DND-41 (cell line): ENCODE measurements at regions not wholly inside any gene's neighbourhood (a gene's known extent, or its start where the extent isn't known, plus 50 kb on each side); places are given as distances from the start of the nearest gene placed in this dataset.

Experiments
- ATAC-seq: fragments of 200-7000 bp; cut with Tn5 transposase; 3 replicates; pipeline ENCODE4 v1.9.1; 2021; ENCODE audit warnings: low read depth; ENCODE audit not compliant: insufficient read depth
- DNase-seq: peaks from one replicate; pipeline ENCODE4 v3.0.0-alpha.2; 2020
- H2AFZ ChIP-seq: 2 replicates; pipeline ENCODE4 v1.6.0; 2012; ENCODE audit warnings: low read depth, low read length
- H3K27ac ChIP-seq: 2 replicates; pipeline ENCODE4 v1.5.1; 2012; ENCODE audit warnings: low read length, inconsistent platforms
- H3K27me3 ChIP-seq: fragments of 200-600 bp; sonication (generic); 2 replicates; pipeline ENCODE4 v1.6.0; 2012; ENCODE audit warnings: low read length, mild to moderate bottlenecking, inconsistent platforms; ENCODE audit not compliant: insufficient read depth, poor library complexity
- H3K36me3 ChIP-seq: 2 replicates; pipeline ENCODE4 v1.5.1; 2012; ENCODE audit warnings: low read length, inconsistent platforms; ENCODE audit not compliant: insufficient read depth
- H3K4me1 ChIP-seq: 2 replicates; pipeline ENCODE4 v1.5.1; 2012; ENCODE audit warnings: mild to moderate bottlenecking, low read length; ENCODE audit not compliant: insufficient read depth
- H3K4me2 ChIP-seq: 2 replicates; pipeline ENCODE4 v1.6.0; 2012; ENCODE audit warnings: mild to moderate bottlenecking, moderate library complexity, low read length, inconsistent platforms; ENCODE audit not compliant: insufficient read depth
- H3K4me3 ChIP-seq, 2 experiments: fragments of 200-600 bp in 1 of 2; shearing (Covaris generic) in 1 of 2; 2 replicates each; pipeline ENCODE4 v1.5.1; 2012 to 2016; ENCODE audit warnings: inconsistent platforms in 2 of 2, low read length in 2 of 2, mild to moderate bottlenecking in 2 of 2, low read depth in 1 of 2, moderate library complexity in 1 of 2
- H3K79me2 ChIP-seq: 2 replicates; pipeline ENCODE4 v1.6.0; 2012; ENCODE audit warnings: low read length, inconsistent platforms; ENCODE audit not compliant: insufficient read depth
- H3K9ac ChIP-seq: 2 replicates; pipeline ENCODE4 v1.6.0; 2012; ENCODE audit warnings: low read depth, mild to moderate bottlenecking, inconsistent platforms, low read length, moderate library complexity
- H3K9me3 ChIP-seq: 2 replicates; pipeline ENCODE4 v1.5.1; 2012; ENCODE audit warnings: low read length, moderate library complexity, mild to moderate bottlenecking, inconsistent platforms; ENCODE audit not compliant: insufficient read depth, severe bottlenecking
- H4K20me1 ChIP-seq: 2 replicates; pipeline ENCODE4 v1.6.0; 2012; ENCODE audit warnings: low read length; ENCODE audit not compliant: insufficient read depth
- CTCF ChIP-seq: IDR thresholded peaks from 2 replicates; pipeline ENCODE4 v1.5.1; 2012; ENCODE audit warnings: borderline replicate concordance, low read length, moderate library complexity, mild to moderate bottlenecking; ENCODE audit not compliant: poor library complexity, severe bottlenecking; ENCODE audit errors: extremely low read depth
- EZH2 ChIP-seq: IDR thresholded peaks from 3 replicates; pipeline ENCODE4 v1.6.1; 2012; ENCODE audit warnings: borderline replicate concordance, low read depth, mild to moderate bottlenecking, moderate library complexity, low read length, inconsistent platforms; ENCODE audit not compliant: severe bottlenecking

GRCh38 chr9:78574354-78575045, 277.6 kb downstream of the PSAT1 start:
- H3K27me3 ChIP-seq, result no peaks in the 10 kb centered on the region
- no peak overlapping the region for H3K4me2 ChIP-seq
- DNase-seq, result no peak
- no peaks in the 10 kb centered on the region for H4K20me1 ChIP-seq
- no peaks in the 10 kb centered on the region for H3K9me3 ChIP-seq
- no peak overlapping the region for H3K27ac ChIP-seq
- no peaks in the 10 kb centered on the region for H3K79me2 ChIP-seq
- ATAC-seq, result no peak
- no peaks in the 10 kb centered on the region for H3K4me1 ChIP-seq
- H3K36me3 ChIP-seq, result no peaks in the 10 kb centered on the region
- no peak overlapping the region for H3K9ac ChIP-seq
- no peak overlapping the region for H2AFZ ChIP-seq
- no peak for TF ChIP-seq EZH2
- TF ChIP-seq CTCF, result no peak
- no peak overlapping the region for H3K4me3 ChIP-seq

- ATAC-seq, result no peak
- H3K79me2 ChIP-seq, result no peaks in the 10 kb centered on the region
- no peak overlapping the region for H3K9ac ChIP-seq
- no peaks in the 10 kb centered on the region for H4K20me1 ChIP-seq
- H3K9me3 ChIP-seq, result no peaks in the 10 kb centered on the region
- no peak for TF ChIP-seq EZH2
- no peak for TF ChIP-seq CTCF
- H3K27me3 ChIP-seq, result no peaks in the 10 kb centered on the region
- H3K4me1 ChIP-seq, result no peaks in the 10 kb centered on the region
- H3K27ac ChIP-seq, result no peak overlapping the region
- DNase-seq, result no peak
- H3K36me3 ChIP-seq, result no peaks in the 10 kb centered on the region
- no peak overlapping the region for H2AFZ ChIP-seq
- H3K4me2 ChIP-seq, result no peak overlapping the region
- no peak overlapping the region for H3K4me3 ChIP-seq
Observed at GRCh38 chr9:78575081-78575480, 278.2 kb downstream of the PSAT1 start.

- Histone ChIP-seq H3K36me3 (no peaks in the 10 kb centered on the region), H3K4me2 (no peak overlapping the region), H2AFZ (no peak overlapping the region), H4K20me1 (no peaks in the 10 kb centered on the region), H3K9ac (no peak overlapping the region), H3K4me3 (no peak overlapping the region), H3K27ac (no peak overlapping the region), H3K27me3 (no peaks in the 10 kb centered on the region), H3K9me3 (no peaks in the 10 kb centered on the region), H3K79me2 (no peaks in the 10 kb centered on the region), H3K4me1 (no peaks in the 10 kb centered on the region)
- no peak for ATAC-seq
- TF ChIP-seq CTCF (no peak), EZH2 (no peak)
- no peak for DNase-seq
Observed at GRCh38 chr9:78575771-78576170, 278.8 kb downstream of the PSAT1 start.
